Transverse colon (tissue), 3 donors: ENCODE measurements at regions not wholly inside any gene's neighbourhood (a gene's known extent, or its start where the extent isn't known, plus 50 kb on each side); places are given as distances from the start of the nearest gene placed in this dataset.

Experiments
- POLR2A ChIP-seq: fragments of 450-650 bp; IDR thresholded peaks from one replicate; pipeline ENCODE4 v1.6.1; 2016; ENCODE audit warnings: antibody characterized with exemption, mild to moderate bottlenecking, moderate library complexity
- POLR2AphosphoS5 ChIP-seq, 3 donors: sonication (generic); formaldehyde crosslinking; IDR thresholded peaks; one replicate each; pipeline ENCODE4 v1.6.1; 2016; ENCODE audit warnings: antibody characterized with exemption in 3 of 3

- TF ChIP-seq POLR2A (no peak), POLR2AphosphoS5 (IDR thresholded peaks at IDR 0.05) (no peak)
These were observed 115.4 kb downstream of the C16orf95 start for GRCh38 chr16:87201790-87202189.
